A549 (cell line): ENCODE measurements at regions not wholly inside any gene's neighbourhood (a gene's known extent, or its start where the extent isn't known, plus 50 kb on each side); places are given as distances from the start of the nearest gene placed in this dataset.
A peak's percentile ranks its signal among the peaks of the same experiment; 100 is the strongest.

Experiments
- ATAC-seq, 2 experiments: fragments of 200-7000 bp in 1 of 2; fragments of >200 bp in 1 of 2; cut with Nextera tagmentation in 1 of 2; cut with Tn5 transposase in 1 of 2; 3 replicates each; pipeline versions ENCODE4 v1.8.0 to v1.9.1; 2018 to 2020; ENCODE audit warnings: mild to moderate bottlenecking in 1 of 2, moderate library complexity in 1 of 2
- CTCF ChIA-PET: fragments of 300-600 bp; sonication (Branson Sonifier 250); formaldehyde crosslinking; extraction: SDS; loops from one replicate; lab custom pipeline; 2021; ENCODE audit warnings: antibody characterized with exemption, inconsistent platforms; lab: Yijun Ruan, JAX
- POLR2A ChIA-PET: fragments of 350-600 bp; formaldehyde crosslinking; extraction: SDS; loops from one replicate; lab custom pipeline; 2021; ENCODE audit warnings: antibody characterized with exemption, inconsistent platforms; lab: Yijun Ruan, JAX
- DNase-seq, 2 experiments: peaks; one replicate each; pipeline versions ENCODE4 v3.0.0 to v3.0.0-alpha.2; 2011 to 2016; ENCODE audit warnings: low read depth in 1 of 2, low spot score in 1 of 2
- FAIRE-seq: peaks from 2 replicates; lab custom pipeline; 2011; peaks lifted over from hg19 to GRCh38; lab: Jason Lieb, UNC
- H3K27ac ChIP-seq, 2 experiments: fragments of >200 bp; sonication (Bioruptor Twin); formaldehyde crosslinking; 3 replicates each; pipeline ENCODE4 v1.5.1; 2016 to 2017
- H3K4me1 ChIP-seq: fragments of >200 bp; sonication (Bioruptor Twin); formaldehyde crosslinking; 3 replicates; pipeline ENCODE4 v1.6.1; 2016
- H3K4me2 ChIP-seq: fragments of >200 bp; sonication (Bioruptor Twin); formaldehyde crosslinking; 3 replicates; pipeline ENCODE4 v1.6.1; 2016
- H3K4me3 ChIP-seq: fragments of >200 bp; sonication (Bioruptor Twin); formaldehyde crosslinking; 3 replicates; pipeline ENCODE4 v1.5.1; 2016
- H3K9me3 ChIP-seq: fragments of >200 bp; sonication (Bioruptor Twin); formaldehyde crosslinking; 3 replicates; pipeline ENCODE4 v1.6.1; 2016
- BCL3 ChIP-seq: fragments of >200 bp; sonication (Bioruptor Twin); formaldehyde crosslinking; IDR thresholded peaks from 3 replicates; pipeline ENCODE4 v1.6.1; 2016
- CBX2 ChIP-seq: fragments of 200-600 bp; sonication (generic); IDR thresholded peaks from 2 replicates; pipeline ENCODE4 v1.6.1; 2016; ENCODE audit warnings: low read depth, mild to moderate bottlenecking, borderline replicate concordance
- CEBPB ChIP-seq, 2 experiments: fragments of >200 bp in 1 of 2; sonication (Bioruptor Twin) in 1 of 2; formaldehyde crosslinking in 1 of 2; IDR thresholded peaks; 2 replicates each; pipeline ENCODE4 v1.6.1; 2012 to 2016
- CTCF ChIP-seq: fragments of >200 bp; sonication (Bioruptor Twin); formaldehyde crosslinking; IDR thresholded peaks from 3 replicates; pipeline ENCODE4 v1.5.1; 2016
- FOSB ChIP-seq: fragments of 250-450 bp; sonication (Bioruptor Pico); IDR thresholded peaks from 2 replicates; pipeline ENCODE4 v1.5.0; 2020; ENCODE audit warnings: mild to moderate bottlenecking, moderate library complexity
- FOSL2 ChIP-seq, 2 experiments: fragments of 450-650 bp in 1 of 2; fragments of >200 bp in 1 of 2; sonication (Bioruptor Twin) in 1 of 2; formaldehyde crosslinking; IDR thresholded peaks; 2 replicates each; pipeline versions ENCODE4 v1.5.0 to v1.6.1; 2016 to 2020; ENCODE audit warnings: mild to moderate bottlenecking in 1 of 2, moderate library complexity in 1 of 2
- HDAC2 ChIP-seq: fragments of 200-600 bp; sonication (generic); IDR thresholded peaks from 2 replicates; pipeline ENCODE4 v1.6.1; 2016
- HOXB5 ChIP-seq: fragments of 250-450 bp; sonication (Bioruptor Pico); IDR thresholded peaks from 2 replicates; pipeline ENCODE4 v1.5.0; 2020; ENCODE audit warnings: mild to moderate bottlenecking, moderate library complexity
- JUN ChIP-seq, 2 experiments: fragments of >200 bp; sonication (Bioruptor Twin); formaldehyde crosslinking; IDR thresholded peaks; 2 replicates in 1 of 2; 3 replicates in 1 of 2; pipeline ENCODE4 v1.6.1; 2016 to 2017
- KDM5A ChIP-seq: fragments of 200-600 bp; sonication (generic); IDR thresholded peaks from 2 replicates; pipeline ENCODE4 v1.6.1; 2016; ENCODE audit warnings: antibody characterized with exemption, mild to moderate bottlenecking
- MAFK ChIP-seq: fragments of 450-650 bp; IDR thresholded peaks from 2 replicates; pipeline ENCODE4 v1.6.1; 2014; ENCODE audit not compliant: partially characterized antibody
- MYC ChIP-seq: IDR thresholded peaks from 2 replicates; pipeline ENCODE4 v1.6.1; 2012; ENCODE audit warnings: mild to moderate bottlenecking, inconsistent platforms, low read length, improper control_type of control experiment, borderline replicate concordance
- NPAS2 ChIP-seq: fragments of 250-450 bp; sonication (Bioruptor Pico); IDR thresholded peaks from 2 replicates; pipeline ENCODE4 v1.8.0; 2022; ENCODE audit warnings: mild to moderate bottlenecking, moderate library complexity, borderline replicate concordance
- NR3C1 ChIP-seq: fragments of >200 bp; sonication (Bioruptor Twin); formaldehyde crosslinking; IDR thresholded peaks from 3 replicates; pipeline ENCODE4 v1.6.1; 2017
- PHF8 ChIP-seq: fragments of 200-600 bp; sonication (generic); IDR thresholded peaks from 2 replicates; pipeline ENCODE4 v1.6.1; 2016; ENCODE audit warnings: low read depth, mild to moderate bottlenecking, antibody characterized with exemption, moderate library complexity, borderline replicate concordance
- RAD21 ChIP-seq, 2 experiments: fragments of >200 bp in 1 of 2; sonication (Bioruptor Twin) in 1 of 2; formaldehyde crosslinking in 1 of 2; IDR thresholded peaks in 1 of 2; conservative IDR thresholded peaks in 1 of 2; 2 replicates in 1 of 2; 3 replicates in 1 of 2; pipeline ENCODE4 v1.6.1; 2012 to 2018; ENCODE audit warnings: inconsistent platforms in 1 of 2
- RCOR1 ChIP-seq: fragments of 150-350 bp; IDR thresholded peaks from 2 replicates; pipeline ENCODE4 v1.6.1; 2014; ENCODE audit warnings: antibody characterized with exemption, low read length, low read depth
- TP53 ChIP-seq: fragments of 250-450 bp; sonication (Bioruptor Pico); IDR thresholded peaks from 2 replicates; pipeline ENCODE4 v1.5.0; 2021; ENCODE audit warnings: mild to moderate bottlenecking, moderate library complexity
- ZC3H11A ChIP-seq: fragments of 450-650 bp; IDR thresholded peaks from 2 replicates; pipeline ENCODE4 v1.6.1; 2014; ENCODE audit warnings: antibody characterized with exemption, mild to moderate bottlenecking
- WGBS: methylation state at CpG from one replicate; pipeline ENCODE4 v1.1.6; 2017; ENCODE audit errors: missing lambda C conversion rate; 5-methylcytosine and 5-hydroxymethylcytosine counted together

GRCh38 chr12:76704693-76705092 is 59.2 kb upstream of the ZDHHC17 start:
- ATAC-seq (peak in 1 of 2 experiments; percentile 70; a peak in 3 of 6 replicates), FAIRE-seq (no peak), DNase-seq (peak in 1 of 2 experiments; percentile 36)
- WGBS, result 83% methylated on average over 2 of the region's 2 CpGs
- H3K4me3 ChIP-seq, result no peak overlapping the region
- H3K4me1 ChIP-seq, result peaks cover 14% of the 10 kb centered on the region
- ChIA-PET POLR2A (interaction anchor here (1.0 kb wide), 1 partner anchor 15 kb away, joined by 3 read pairs; no protein-coding TSS in a partner anchor), CTCF (interaction anchor here (1.2 to 1.5 kb wide), 2 partner anchors 15 to 85 kb away, joined by 3 to 4 read pairs; no protein-coding TSS in a partner anchor)
- H3K27ac ChIP-seq, result peak overlapping the region in 1 of 2 experiments; percentile 13; a peak in 1 of 6 replicates
- no peak for TF ChIP-seq NR3C1
- no peaks in the 10 kb centered on the region for H3K9me3 ChIP-seq
- H3K4me2 ChIP-seq, result peak overlapping the region; percentile 26; the same call in 1 of the 3 replicates

GRCh38 chr12:76706101-76706500 is 57.8 kb upstream of the ZDHHC17 start:
- Histone ChIP-seq H3K9me3 (no peaks in the 10 kb centered on the region), H3K4me1 (peaks cover 16% of the 10 kb centered on the region), H3K4me2 (no peak overlapping the region), H3K27ac (no peak overlapping the region), H3K4me3 (no peak overlapping the region)
- FAIRE-seq (no peak), DNase-seq (no peak), ATAC-seq (peak in 1 of 2 experiments; percentile 53; a peak in 2 of 6 replicates)
- TF ChIP-seq FOSB (CRISPR knock-in tag) (no peak), HOXB5 (no peak), MAFK (no peak), NR3C1 (no peak), NPAS2 (CRISPR knock-in tag) (no peak), MYC (no peak), FOSL2 (IDR thresholded peaks at IDR 0.05) (no peak), FOSL2 (CRISPR knock-in tag; IDR thresholded peaks at IDR 0.05) (no peak), CBX2 (no peak), RCOR1 (no peak)
- ChIA-PET POLR2A (no interaction called here), CTCF (interaction anchor here (1.3 kb wide), 1 partner anchor 13 kb away, joined by 3 read pairs; no protein-coding TSS in a partner anchor)

DNA sequence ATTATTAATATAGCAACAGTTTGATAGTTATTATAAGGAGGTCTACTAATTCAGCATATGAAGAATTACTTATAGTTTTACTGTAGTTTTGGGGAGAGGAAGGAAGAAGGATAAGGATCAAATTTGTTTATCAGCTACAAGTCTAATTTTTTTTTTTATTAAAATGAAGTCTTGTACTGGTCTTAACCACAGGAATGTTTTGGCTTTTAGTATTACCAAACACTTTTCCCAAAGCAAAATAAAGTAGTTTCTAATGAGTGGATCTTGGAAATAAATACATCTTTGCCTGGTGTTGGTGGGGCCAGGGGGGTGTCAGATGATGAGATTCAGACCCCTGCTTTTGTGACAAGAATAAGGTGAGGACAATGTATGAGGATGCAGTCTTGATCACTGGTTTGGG is 57.2 kb upstream of the ZDHHC17 start:
- FAIRE-seq, result no peak
- H3K4me2 ChIP-seq, result no peak overlapping the region
- POLR2A ChIA-PET, result no interaction called here

More for the DNA sequence above, 57.2 kb upstream of the ZDHHC17 start:
- Histone ChIP-seq H3K27ac (no peak overlapping the region), H3K4me1 (peaks cover 21% of the 10 kb centered on the region), H3K4me3 (no peak overlapping the region), H3K9me3 (no peaks in the 10 kb centered on the region)
- no peak for ATAC-seq
- TF ChIP-seq BCL3 (no peak), CEBPB (IDR thresholded peaks at IDR 0.05) (no peak), NR3C1 (no peak), CTCF (no peak), RCOR1 (no peak), HDAC2 (no peak), KDM5A (no peak), RAD21 (conservative IDR thresholded peaks at IDR 0.05 in 1 of 2, IDR thresholded peaks at IDR 0.05 in 1 of 2) (no peak), JUN (IDR thresholded peaks at IDR 0.05) (no peak), ZC3H11A (no peak), TP53 (no peak), PHF8 (no peak)
- DNase-seq, result no peak
- CTCF ChIA-PET, result interaction anchor here (0.8 to 1.3 kb wide), 2 partner anchors 13 to 61 kb away, joined by 3 read pairs; no protein-coding TSS in a partner anchor
